ENCODE measurements at regions not wholly inside any gene's neighbourhood (a gene's known extent, or its start where the extent isn't known, plus 50 kb on each side); places are given as distances from the start of the nearest gene placed in this dataset.

DNA sequence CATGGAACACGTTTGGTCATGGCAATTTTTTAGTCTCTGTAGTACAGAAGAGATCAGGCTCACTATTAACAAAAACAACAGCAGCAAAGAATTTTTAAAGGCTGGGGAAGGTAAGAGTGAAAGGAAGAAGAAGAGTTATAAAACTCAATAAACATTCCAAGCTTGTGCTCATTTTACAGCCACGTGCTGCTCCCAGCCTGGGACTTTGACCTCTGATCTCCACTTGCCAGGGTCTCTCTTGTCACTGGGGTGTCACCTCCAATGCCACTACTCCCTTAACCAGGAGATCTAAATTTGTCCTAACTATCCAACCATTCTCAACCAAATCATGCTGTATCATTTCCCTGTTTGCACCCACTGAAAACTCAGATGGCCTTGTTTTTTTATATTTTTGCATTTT, 605.1 kb downstream of the VRK1 start:
- TF ChIP-seq EZH2 (IDR thresholded peaks at IDR 0.05; ENCODE audit: borderline replicate concordance, low read depth, low read length, severe bottlenecking) (no peak), CTCF (IDR thresholded peaks at IDR 0.05; ENCODE audit: extremely low read depth in 1 of 2, insufficient read depth in 1 of 2, low read depth in 1 of 2, low read length in 2 of 2) (no peak), POLR2A (IDR thresholded peaks at IDR 0.05; ENCODE audit: low read depth, low read length) (no peak), POLR2AphosphoS5 (IDR thresholded peaks at IDR 0.05; ENCODE audit: insufficient read depth, low read depth, low read length) (no peak), GATA2 (IDR thresholded peaks at IDR 0.05; ENCODE audit: insufficient read depth, insufficient read length, low read depth, low read length) (no peak), MAX (IDR thresholded peaks at IDR 0.05; ENCODE audit: insufficient read depth, insufficient read length) (no peak), JUN (IDR thresholded peaks at IDR 0.05; ENCODE audit: borderline replicate concordance, insufficient read depth, insufficient read length, low read depth) (no peak)
